ENCODE measurements at regions not wholly inside any gene's neighbourhood (a gene's known extent, or its start where the extent isn't known, plus 50 kb on each side); places are given as distances from the start of the nearest gene placed in this dataset.

DNA sequence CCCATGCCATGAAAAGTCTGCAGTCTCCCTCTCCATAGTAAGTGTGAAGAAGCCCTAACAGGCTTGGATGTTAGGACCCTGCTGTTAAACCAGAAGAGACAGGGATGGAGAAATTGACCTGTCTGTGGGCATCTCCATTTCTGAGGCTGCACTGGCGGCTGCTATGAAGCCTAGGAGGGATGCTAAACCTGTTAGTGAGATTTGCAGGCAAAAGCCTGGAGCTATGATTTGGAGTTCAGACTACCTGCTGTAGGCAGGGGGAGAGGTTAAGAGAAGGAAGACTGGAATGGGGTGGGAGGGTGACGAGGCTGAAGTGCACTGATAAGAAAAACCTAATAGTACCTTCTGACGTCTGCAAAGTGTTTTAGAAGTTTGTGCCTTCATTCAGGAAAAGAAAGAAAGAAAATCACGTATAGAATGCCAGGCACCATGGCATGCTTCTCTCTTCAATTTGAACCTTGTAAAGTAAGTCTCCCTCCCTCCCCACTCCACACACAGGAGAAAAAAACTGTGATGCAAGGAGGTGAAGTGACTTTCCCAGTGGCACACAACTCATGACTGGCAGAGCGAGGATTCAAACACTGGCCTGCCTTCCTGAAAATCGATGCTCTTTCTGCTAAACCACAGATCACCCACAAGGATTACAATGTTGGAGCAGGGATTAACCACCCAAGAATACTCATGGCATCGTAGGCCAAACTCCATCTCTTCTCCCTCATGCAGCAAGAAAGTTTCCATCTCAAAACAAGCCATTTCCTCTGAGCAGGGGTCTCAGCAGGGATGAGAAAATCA, 98.5 kb upstream of the PKDCC start:
- TF ChIP-seq EP300 (IDR thresholded peaks at IDR 0.05; ENCODE audit: borderline replicate concordance in 1 of 2, control insufficient read depth in 1 of 2, low read depth in 2 of 2, low read length in 2 of 2) (no peak), POLR2A (IDR thresholded peaks at IDR 0.05; ENCODE audit: low read depth, low read length) (no peak), CTCF (IDR thresholded peaks at IDR 0.05 in 2 of 3, conservative IDR thresholded peaks at IDR 0.05 in 1 of 3; ENCODE audit: control insufficient read depth in 2 of 3, extremely low read depth in 1 of 3, insufficient read depth in 1 of 3, low read depth in 3 of 3, low read length in 3 of 3) (no peak), BACH1 (IDR thresholded peaks at IDR 0.05; ENCODE audit: borderline replicate concordance) (no peak), RELA (IDR thresholded peaks at IDR 0.05; ENCODE audit: borderline replicate concordance, partially characterized antibody) (no peak), SUZ12 (IDR thresholded peaks at IDR 0.05; ENCODE audit: unreplicated experiment) (no peak), CREB1 (IDR thresholded peaks at IDR 0.05; ENCODE audit: low read depth) (no peak), NRF1 (conservative IDR thresholded peaks at IDR 0.05; ENCODE audit: low read depth, low read length) (no peak), TAF1 (IDR thresholded peaks at IDR 0.05; ENCODE audit: borderline replicate concordance, low read depth, low read length) (no peak)

Data from GM12878 (cell line).